ENCODE measurements at regions not wholly inside any gene's neighbourhood (a gene's known extent, or its start where the extent isn't known, plus 50 kb on each side); places are given as distances from the start of the nearest gene placed in this dataset.

GRCh38 chrX:66328950-66329596, 165.0 kb downstream of the HEPH start:
- Histone ChIP-seq H3K36me3 (ENCODE audit: control insufficient read depth in 4 of 4, insufficient read depth in 4 of 4, low read length in 3 of 4) (no peaks in the 10 kb centered on the region), H3K4me1 (ENCODE audit: control extremely low read depth in 1 of 4, control insufficient read depth in 4 of 4, insufficient read depth in 4 of 4, low read length in 3 of 4) (no peaks in the 10 kb centered on the region), H3K27ac (ENCODE audit: insufficient read depth in 1 of 2, low read depth in 1 of 2, low read length in 2 of 2, poor library complexity in 1 of 2, severe bottlenecking in 2 of 2) (no peak overlapping the region), H3K27me3 (replicated peaks in 2 of 5; ENCODE audit: control insufficient read depth in 4 of 5, insufficient read depth in 5 of 5, low read length in 4 of 5) (no peaks in the 10 kb centered on the region), H3K9me3 (ENCODE audit: control extremely low read depth in 1 of 5, control insufficient read depth in 4 of 5, insufficient read depth in 2 of 5, low read depth in 1 of 5, low read length in 4 of 5) (peaks cover 0 to 2% (median 0%) of the 10 kb centered on the region in 5 experiments), H3K4me3 (ENCODE audit: control insufficient read depth in 1 of 7, extremely low read depth in 1 of 7, insufficient read depth in 4 of 7, low read depth in 2 of 7, low read length in 6 of 7) (no peak overlapping the region)
- ChIA-PET CTCF (no interaction called here), POLR2A (no interaction called here)
- no peak for DNase-seq
- WGBS (ENCODE audit: insufficient coverage) = 85% methylated on average over 17 of the region's 25 CpGs

- Histone ChIP-seq H3K4me3 (ENCODE audit: control insufficient read depth in 1 of 7, extremely low read depth in 1 of 7, insufficient read depth in 4 of 7, low read depth in 2 of 7, low read length in 6 of 7) (no peak overlapping the region), H3K27ac (ENCODE audit: insufficient read depth in 1 of 2, low read depth in 1 of 2, low read length in 2 of 2, poor library complexity in 1 of 2, severe bottlenecking in 2 of 2) (no peak overlapping the region), H3K9me3 (ENCODE audit: control extremely low read depth in 1 of 5, control insufficient read depth in 4 of 5, insufficient read depth in 2 of 5, low read depth in 1 of 5, low read length in 4 of 5) (no peaks in the 10 kb centered on the region), H3K27me3 (replicated peaks in 2 of 5; ENCODE audit: control insufficient read depth in 4 of 5, insufficient read depth in 5 of 5, low read length in 4 of 5) (no peaks in the 10 kb centered on the region), H3K4me1 (ENCODE audit: control extremely low read depth in 1 of 4, control insufficient read depth in 4 of 4, insufficient read depth in 4 of 4, low read length in 3 of 4) (no peaks in the 10 kb centered on the region), H3K36me3 (ENCODE audit: control insufficient read depth in 4 of 4, insufficient read depth in 4 of 4, low read length in 3 of 4) (no peaks in the 10 kb centered on the region)
- ChIA-PET CTCF (no interaction called here), POLR2A (no interaction called here)
- no peak for DNase-seq
- 100% methylated on average over 1 of the region's 3 CpGs for WGBS (ENCODE audit: insufficient coverage)
Measured at GRCh38 chrX:66360894-66361293, 196.8 kb downstream of the HEPH start.

GRCh38 chrX:66384722-66385121, 220.7 kb downstream of the HEPH start:
- Histone ChIP-seq H3K27me3 (replicated peaks in 2 of 5; ENCODE audit: control insufficient read depth in 4 of 5, insufficient read depth in 5 of 5, low read length in 4 of 5) (no peaks in the 10 kb centered on the region), H3K4me1 (ENCODE audit: control extremely low read depth in 1 of 4, control insufficient read depth in 4 of 4, insufficient read depth in 4 of 4, low read length in 3 of 4) (no peaks in the 10 kb centered on the region), H3K4me3 (ENCODE audit: control insufficient read depth in 1 of 7, extremely low read depth in 1 of 7, insufficient read depth in 4 of 7, low read depth in 2 of 7, low read length in 6 of 7) (no peak overlapping the region), H3K36me3 (ENCODE audit: control insufficient read depth in 4 of 4, insufficient read depth in 4 of 4, low read length in 3 of 4) (no peaks in the 10 kb centered on the region), H3K27ac (ENCODE audit: insufficient read depth in 1 of 2, low read depth in 1 of 2, low read length in 2 of 2, poor library complexity in 1 of 2, severe bottlenecking in 2 of 2) (no peak overlapping the region), H3K9me3 (ENCODE audit: control extremely low read depth in 1 of 5, control insufficient read depth in 4 of 5, insufficient read depth in 2 of 5, low read depth in 1 of 5, low read length in 4 of 5) (no peaks in the 10 kb centered on the region)
- no CpG with 5 or more reads among the region's 1 CpG for WGBS (ENCODE audit: insufficient coverage)
- ChIA-PET POLR2A (no interaction called here), CTCF (no interaction called here)
- DNase-seq = no peak

- H3K36me3 ChIP-seq (ENCODE audit: control insufficient read depth in 4 of 4, insufficient read depth in 4 of 4, low read length in 3 of 4) = no peaks in the 10 kb centered on the region
- no peaks in the 10 kb centered on the region for H3K4me1 ChIP-seq (ENCODE audit: control extremely low read depth in 1 of 4, control insufficient read depth in 4 of 4, insufficient read depth in 4 of 4, low read length in 3 of 4)
- no peak for DNase-seq
- H3K9me3 ChIP-seq (ENCODE audit: control extremely low read depth in 1 of 5, control insufficient read depth in 4 of 5, insufficient read depth in 2 of 5, low read depth in 1 of 5, low read length in 4 of 5) = peaks cover 0 to 3% (median 0%) of the 10 kb centered on the region in 5 experiments
- peaks cover 0 to 2% (median 0%) of the 10 kb centered on the region in 5 experiments for H3K27me3 ChIP-seq (replicated peaks in 2 of 5; ENCODE audit: control insufficient read depth in 4 of 5, insufficient read depth in 5 of 5, low read length in 4 of 5)
- no CpG with 5 or more reads among the region's 1 CpG for WGBS (ENCODE audit: insufficient coverage)
- ChIA-PET CTCF (no interaction called here), POLR2A (no interaction called here)
- no peak overlapping the region for H3K27ac ChIP-seq (ENCODE audit: insufficient read depth in 1 of 2, low read depth in 1 of 2, low read length in 2 of 2, poor library complexity in 1 of 2, severe bottlenecking in 2 of 2)
- no peak overlapping the region for H3K4me3 ChIP-seq (ENCODE audit: control insufficient read depth in 1 of 7, extremely low read depth in 1 of 7, insufficient read depth in 4 of 7, low read depth in 2 of 7, low read length in 6 of 7)
Measured at GRCh38 chrX:66399273-66399672, 235.2 kb downstream of the HEPH start.

- DNase-seq = no peak
- Histone ChIP-seq H3K4me1 (ENCODE audit: control extremely low read depth in 1 of 4, control insufficient read depth in 4 of 4, insufficient read depth in 4 of 4, low read length in 3 of 4) (no peaks in the 10 kb centered on the region), H3K36me3 (ENCODE audit: control insufficient read depth in 4 of 4, insufficient read depth in 4 of 4, low read length in 3 of 4) (no peaks in the 10 kb centered on the region), H3K27ac (ENCODE audit: insufficient read depth in 1 of 2, low read depth in 1 of 2, low read length in 2 of 2, poor library complexity in 1 of 2, severe bottlenecking in 2 of 2) (no peak overlapping the region), H3K27me3 (replicated peaks in 2 of 5; ENCODE audit: control insufficient read depth in 4 of 5, insufficient read depth in 5 of 5, low read length in 4 of 5) (peaks cover 0 to 2% (median 0%) of the 10 kb centered on the region in 5 experiments), H3K4me3 (ENCODE audit: control insufficient read depth in 1 of 7, extremely low read depth in 1 of 7, insufficient read depth in 4 of 7, low read depth in 2 of 7, low read length in 6 of 7) (no peak overlapping the region), H3K9me3 (ENCODE audit: control extremely low read depth in 1 of 5, control insufficient read depth in 4 of 5, insufficient read depth in 2 of 5, low read depth in 1 of 5, low read length in 4 of 5) (no peaks in the 10 kb centered on the region)
- POLR2A ChIA-PET = no interaction called here
- CTCF ChIA-PET = no interaction called here
Measured at GRCh38 chrX:66402165-66402564, 236.7 kb downstream of the EDA2R start.

- no peak overlapping the region for H3K4me3 ChIP-seq (ENCODE audit: control insufficient read depth in 1 of 7, extremely low read depth in 1 of 7, insufficient read depth in 4 of 7, low read depth in 2 of 7, low read length in 6 of 7)
- 61% methylated on average over 2 of the region's 3 CpGs for WGBS (ENCODE audit: insufficient coverage)
- no peak overlapping the region for H3K27ac ChIP-seq (ENCODE audit: insufficient read depth in 1 of 2, low read depth in 1 of 2, low read length in 2 of 2, poor library complexity in 1 of 2, severe bottlenecking in 2 of 2)
- peak; percentile 8 to 40 (median 38) for DNase-seq
- no peaks in the 10 kb centered on the region for H3K4me1 ChIP-seq (ENCODE audit: control extremely low read depth in 1 of 4, control insufficient read depth in 4 of 4, insufficient read depth in 4 of 4, low read length in 3 of 4)
- H3K9me3 ChIP-seq (ENCODE audit: control extremely low read depth in 1 of 5, control insufficient read depth in 4 of 5, insufficient read depth in 2 of 5, low read depth in 1 of 5, low read length in 4 of 5) = no peaks in the 10 kb centered on the region
- POLR2A ChIA-PET = no interaction called here
- no peaks in the 10 kb centered on the region for H3K36me3 ChIP-seq (ENCODE audit: control insufficient read depth in 4 of 4, insufficient read depth in 4 of 4, low read length in 3 of 4)
- no peaks in the 10 kb centered on the region for H3K27me3 ChIP-seq (replicated peaks in 2 of 5; ENCODE audit: control insufficient read depth in 4 of 5, insufficient read depth in 5 of 5, low read length in 4 of 5)
- CTCF ChIA-PET = no interaction called here
Measured at GRCh38 chrX:66408507-66408906, 230.4 kb downstream of the EDA2R start.

GRCh38 chrX:66410806-66411205, 228.1 kb downstream of the EDA2R start:
- Histone ChIP-seq H3K4me3 (ENCODE audit: control insufficient read depth in 1 of 7, extremely low read depth in 1 of 7, insufficient read depth in 4 of 7, low read depth in 2 of 7, low read length in 6 of 7) (no peak overlapping the region), H3K27me3 (replicated peaks in 2 of 5; ENCODE audit: control insufficient read depth in 4 of 5, insufficient read depth in 5 of 5, low read length in 4 of 5) (no peaks in the 10 kb centered on the region), H3K36me3 (ENCODE audit: control insufficient read depth in 4 of 4, insufficient read depth in 4 of 4, low read length in 3 of 4) (no peaks in the 10 kb centered on the region), H3K27ac (ENCODE audit: insufficient read depth in 1 of 2, low read depth in 1 of 2, low read length in 2 of 2, poor library complexity in 1 of 2, severe bottlenecking in 2 of 2) (no peak overlapping the region), H3K4me1 (ENCODE audit: control extremely low read depth in 1 of 4, control insufficient read depth in 4 of 4, insufficient read depth in 4 of 4, low read length in 3 of 4) (no peaks in the 10 kb centered on the region), H3K9me3 (ENCODE audit: control extremely low read depth in 1 of 5, control insufficient read depth in 4 of 5, insufficient read depth in 2 of 5, low read depth in 1 of 5, low read length in 4 of 5) (no peaks in the 10 kb centered on the region)
- ChIA-PET POLR2A (no interaction called here), CTCF (interaction anchor here (1.5 to 1.7 kb wide), 2 partner anchors 301 to 318 kb away, joined by 4 to 5 read pairs; no protein-coding TSS in a partner anchor)
- no peak for DNase-seq
- WGBS (ENCODE audit: insufficient coverage) = 77% methylated on average over 1 of the region's 1 CpG
